Loucy (cell line): ENCODE measurements at regions not wholly inside any gene's neighbourhood (a gene's known extent, or its start where the extent isn't known, plus 50 kb on each side); places are given as distances from the start of the nearest gene placed in this dataset.

Source experiments
- EZH2phosphoT487 ChIP-seq: fragments of 200-600 bp; IDR thresholded peaks from 2 replicates; pipeline ENCODE4 v1.6.1; 2018; ENCODE audit warnings: antibody characterized with exemption, mild to moderate bottlenecking, moderate library complexity, borderline replicate concordance
- TF ChIP-seq, protein P1 (sequence below): fragments of 200-600 bp; sonication (generic); conservative IDR thresholded peaks from 2 replicates; pipeline ENCODE4 v1.5.1; 2014; ENCODE audit warnings: mild to moderate bottlenecking, antibody characterized with exemption, low read length

DNA sequence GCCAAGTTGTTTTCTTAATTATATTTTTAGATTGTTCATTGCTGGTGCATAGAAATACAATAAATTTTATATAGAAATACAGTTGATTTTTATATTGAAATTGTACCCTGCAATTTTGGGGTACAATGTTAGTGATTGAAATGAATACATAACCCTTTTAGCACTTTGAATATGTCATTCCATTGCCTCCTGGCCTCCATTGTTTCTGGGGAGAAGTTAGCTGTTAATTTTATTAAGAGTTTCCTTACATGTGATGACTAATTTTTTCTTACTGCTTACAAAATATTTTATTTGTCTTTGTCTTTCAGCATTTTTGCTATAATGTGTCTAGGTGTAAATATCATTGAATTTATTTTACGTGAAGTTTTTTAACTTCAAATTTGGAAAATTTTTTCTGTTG is 176.5 kb upstream of the DCC start:
- no peak for TF ChIP-seq EZH2phosphoT487
- TF ChIP-seq, protein P1, sequence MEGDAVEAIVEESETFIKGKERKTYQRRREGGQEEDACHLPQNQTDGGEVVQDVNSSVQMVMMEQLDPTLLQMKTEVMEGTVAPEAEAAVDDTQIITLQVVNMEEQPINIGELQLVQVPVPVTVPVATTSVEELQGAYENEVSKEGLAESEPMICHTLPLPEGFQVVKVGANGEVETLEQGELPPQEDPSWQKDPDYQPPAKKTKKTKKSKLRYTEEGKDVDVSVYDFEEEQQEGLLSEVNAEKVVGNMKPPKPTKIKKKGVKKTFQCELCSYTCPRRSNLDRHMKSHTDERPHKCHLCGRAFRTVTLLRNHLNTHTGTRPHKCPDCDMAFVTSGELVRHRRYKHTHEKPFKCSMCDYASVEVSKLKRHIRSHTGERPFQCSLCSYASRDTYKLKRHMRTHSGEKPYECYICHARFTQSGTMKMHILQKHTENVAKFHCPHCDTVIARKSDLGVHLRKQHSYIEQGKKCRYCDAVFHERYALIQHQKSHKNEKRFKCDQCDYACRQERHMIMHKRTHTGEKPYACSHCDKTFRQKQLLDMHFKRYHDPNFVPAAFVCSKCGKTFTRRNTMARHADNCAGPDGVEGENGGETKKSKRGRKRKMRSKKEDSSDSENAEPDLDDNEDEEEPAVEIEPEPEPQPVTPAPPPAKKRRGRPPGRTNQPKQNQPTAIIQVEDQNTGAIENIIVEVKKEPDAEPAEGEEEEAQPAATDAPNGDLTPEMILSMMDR = no peak
